Peyer's patch (tissue), 4 donors: ENCODE measurements at regions not wholly inside any gene's neighbourhood (a gene's known extent, or its start where the extent isn't known, plus 50 kb on each side); places are given as distances from the start of the nearest gene placed in this dataset.

Source experiments
- DNase-seq, 3 donors: peaks; one replicate each; pipeline ENCODE4 v3.0.0-alpha.2; 2017 to 2019
- H3K27ac ChIP-seq, 4 donors: fragments of 200-600 bp; sonication (generic); one replicate each; pipeline ENCODE4 v1.5.1; 2016 to 2019
- H3K27me3 ChIP-seq, 2 donors: fragments of 200-600 bp; sonication (generic); one replicate each; pipeline ENCODE4 v1.5.1; 2019
- H3K36me3 ChIP-seq, 3 donors: fragments of 200-600 bp; sonication (generic); one replicate each; pipeline ENCODE4 v1.5.1; 2016 to 2019
- H3K4me1 ChIP-seq, 4 donors: fragments of 200-600 bp; sonication (generic); one replicate each; pipeline ENCODE4 v1.5.1; 2016 to 2019
- H3K4me3 ChIP-seq, 4 donors: fragments of 200-600 bp; sonication (generic); 1 replicate in 3 of 4; 2 replicates in 1 of 4; pipeline ENCODE4 v1.5.1; 2016 to 2019; ENCODE audit warnings: mild to moderate bottlenecking in 1 of 4
- H3K9me3 ChIP-seq, 4 donors: fragments of 200-600 bp; sonication (generic); one replicate each; pipeline ENCODE4 v1.5.1; 2016 to 2019; ENCODE audit warnings: mild to moderate bottlenecking in 1 of 4
- CTCF ChIP-seq, 6 experiments: fragments of 450-650 bp in 4 of 6; fragments of 200-600 bp in 2 of 6; sonication (generic) in 1 of 6; IDR thresholded peaks; one replicate each; pipeline ENCODE4 v1.5.1; 2017 to 2019; ENCODE audit warnings: antibody characterized with exemption in 6 of 6, mild to moderate bottlenecking in 3 of 6, moderate library complexity in 1 of 6
- POLR2A ChIP-seq, 2 donors: fragments of 450-650 bp; IDR thresholded peaks; one replicate each; pipeline ENCODE4 v1.5.1; 2017; ENCODE audit warnings: antibody characterized with exemption in 2 of 2, mild to moderate bottlenecking in 2 of 2, moderate library complexity in 2 of 2

- H3K27ac ChIP-seq, result no peak overlapping the region
- DNase-seq, result no peak
- H3K27me3 ChIP-seq, result no peaks in the 10 kb centered on the region
- no peaks in the 10 kb centered on the region for H3K4me1 ChIP-seq
- H3K9me3 ChIP-seq, result no peaks in the 10 kb centered on the region
- H3K4me3 ChIP-seq, result no peak overlapping the region
- no peak for TF ChIP-seq POLR2A (IDR thresholded peaks at IDR 0.05)
- TF ChIP-seq CTCF (IDR thresholded peaks at IDR 0.05), result no peak
- H3K36me3 ChIP-seq, result no peaks in the 10 kb centered on the region
Measured at GRCh38 chr4:13950491-13950890, 323.0 kb upstream of the BOD1L1 start.

- Histone ChIP-seq H3K4me3 (no peak overlapping the region), H3K4me1 (no peaks in the 10 kb centered on the region), H3K36me3 (no peaks in the 10 kb centered on the region), H3K9me3 (no peaks in the 10 kb centered on the region), H3K27ac (no peak overlapping the region), H3K27me3 (no peaks in the 10 kb centered on the region)
- TF ChIP-seq POLR2A (IDR thresholded peaks at IDR 0.05) (no peak), CTCF (IDR thresholded peaks at IDR 0.05) (no peak)
- DNase-seq, result no peak
Measured at GRCh38 chr4:13953083-13953482, 325.6 kb upstream of the BOD1L1 start.

GRCh38 chr4:13955551-13955950 is 328.0 kb upstream of the BOD1L1 start:
- H3K27me3 ChIP-seq, result no peaks in the 10 kb centered on the region
- H3K4me3 ChIP-seq, result no peak overlapping the region
- H3K9me3 ChIP-seq, result no peaks in the 10 kb centered on the region
- no peaks in the 10 kb centered on the region for H3K4me1 ChIP-seq
- TF ChIP-seq CTCF (IDR thresholded peaks at IDR 0.05), result no peak
- no peak for TF ChIP-seq POLR2A (IDR thresholded peaks at IDR 0.05)
- no peak overlapping the region for H3K27ac ChIP-seq
- DNase-seq, result no peak
- no peaks in the 10 kb centered on the region for H3K36me3 ChIP-seq

- H3K9me3 ChIP-seq, result no peaks in the 10 kb centered on the region
- H3K27ac ChIP-seq, result no peak overlapping the region
- DNase-seq, result no peak
- H3K4me3 ChIP-seq, result no peak overlapping the region
- H3K27me3 ChIP-seq, result no peaks in the 10 kb centered on the region
- TF ChIP-seq CTCF (IDR thresholded peaks at IDR 0.05) (no peak), POLR2A (IDR thresholded peaks at IDR 0.05) (no peak)
- no peaks in the 10 kb centered on the region for H3K36me3 ChIP-seq
- H3K4me1 ChIP-seq, result no peaks in the 10 kb centered on the region
Measured at GRCh38 chr4:13956947-13957346, 329.4 kb upstream of the BOD1L1 start.

GRCh38 chr4:13957871-13958270 is 330.3 kb upstream of the BOD1L1 start:
- TF ChIP-seq POLR2A (IDR thresholded peaks at IDR 0.05), result no peak
- no peak for TF ChIP-seq CTCF (IDR thresholded peaks at IDR 0.05)

GRCh38 chr4:13963601-13964000 is 336.1 kb upstream of the BOD1L1 start:
- TF ChIP-seq CTCF (IDR thresholded peaks at IDR 0.05), result no peak
- TF ChIP-seq POLR2A (IDR thresholded peaks at IDR 0.05), result no peak
- Histone ChIP-seq H3K9me3 (no peaks in the 10 kb centered on the region), H3K4me3 (no peak overlapping the region), H3K27ac (no peak overlapping the region), H3K4me1 (no peaks in the 10 kb centered on the region), H3K36me3 (no peaks in the 10 kb centered on the region), H3K27me3 (no peaks in the 10 kb centered on the region)
- no peak for DNase-seq

More at GRCh38 chr4:13957871-13958270, 330.3 kb upstream of the BOD1L1 start:
- Histone ChIP-seq H3K9me3 (no peaks in the 10 kb centered on the region), H3K36me3 (no peaks in the 10 kb centered on the region), H3K4me3 (no peak overlapping the region), H3K27me3 (no peaks in the 10 kb centered on the region), H3K27ac (no peak overlapping the region), H3K4me1 (no peaks in the 10 kb centered on the region)
- no peak for DNase-seq
